Muscle of leg (tissue), 3 donors: ENCODE measurements at regions not wholly inside any gene's neighbourhood (a gene's known extent, or its start where the extent isn't known, plus 50 kb on each side); places are given as distances from the start of the nearest gene placed in this dataset.

Experiments
- DNase-seq: peaks from one replicate; pipeline ENCODE4 v3.0.0; 2013
- H3K27ac ChIP-seq: one replicate; pipeline ENCODE4 v1.5.1; 2013; ENCODE audit warnings: mild to moderate bottlenecking, low read length, control low read depth
- H3K27me3 ChIP-seq: one replicate; pipeline ENCODE4 v1.6.1; 2013; ENCODE audit warnings: low read length; ENCODE audit not compliant: control insufficient read depth, insufficient read depth
- H3K36me3 ChIP-seq: one replicate; pipeline ENCODE4 v1.6.1; 2013; ENCODE audit warnings: low read length; ENCODE audit not compliant: control insufficient read depth, insufficient read depth
- H3K4me1 ChIP-seq: one replicate; pipeline ENCODE4 v1.6.1; 2013; ENCODE audit warnings: low read length; ENCODE audit not compliant: control insufficient read depth, insufficient read depth
- H3K4me3 ChIP-seq: one replicate; pipeline ENCODE4 v1.5.1; 2013; ENCODE audit warnings: low read length, control low read depth
- H3K9me3 ChIP-seq: replicated peaks from 2 replicates; pipeline ENCODE4 v1.6.1; 2013; ENCODE audit warnings: low read depth, low read length; ENCODE audit not compliant: control insufficient read depth
- WGBS: methylation state at CpG from one replicate; pipeline ENCODE4 v1.1.5; 2013; ENCODE audit warnings: missing lambda C conversion rate; ENCODE audit not compliant: insufficient coverage; 5-methylcytosine and 5-hydroxymethylcytosine counted together

DNA sequence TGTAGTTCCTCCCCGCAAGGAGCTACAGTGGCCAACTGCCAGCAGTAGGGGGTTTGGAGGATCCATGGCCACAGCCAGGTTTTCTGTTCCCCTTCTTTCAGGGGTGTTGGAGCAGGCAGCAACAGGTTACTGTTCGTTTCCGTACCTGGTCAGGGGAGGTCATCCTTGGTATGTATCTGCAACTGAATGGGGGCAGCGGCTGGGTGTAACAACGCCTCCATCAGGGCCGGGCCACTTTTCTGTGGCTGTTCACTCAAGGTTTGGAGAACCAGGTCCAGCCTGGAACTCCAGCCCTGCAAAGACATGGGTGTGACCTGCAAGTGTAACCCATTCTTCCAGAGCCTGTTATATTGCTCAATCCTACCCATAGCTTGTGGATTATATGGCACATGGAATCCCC lies 732.3 kb upstream of the MIR17HG start:
- H3K4me3 ChIP-seq = no peak overlapping the region

DNA sequence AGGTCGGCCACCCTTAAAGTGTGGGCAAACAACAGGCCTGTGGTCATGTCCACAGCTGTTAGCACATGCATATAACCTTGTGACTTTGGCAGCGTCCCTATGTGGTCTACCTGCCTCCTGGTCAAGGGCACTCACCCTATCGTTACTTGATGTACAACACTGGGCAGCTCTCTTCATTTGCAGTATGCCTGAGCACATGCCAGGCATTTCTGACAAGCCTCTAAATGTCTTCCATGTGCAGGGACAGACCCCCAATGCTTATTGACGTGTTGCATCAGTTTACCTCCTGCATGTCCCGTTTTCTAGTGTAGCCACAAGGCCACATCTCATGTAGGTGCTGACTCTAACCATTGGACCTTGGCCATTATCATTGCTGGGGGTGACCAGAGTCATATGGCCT lies 731.7 kb upstream of the MIR17HG start:
- no peak for DNase-seq
- peaks cover 3% of the 10 kb centered on the region for H3K9me3 ChIP-seq
- H3K27me3 ChIP-seq = peaks cover 2% of the 10 kb centered on the region
- 82% methylated on average over 5 of the region's 5 CpGs for WGBS
- H3K4me1 ChIP-seq = no peaks in the 10 kb centered on the region
- no peak overlapping the region for H3K27ac ChIP-seq
- no peaks in the 10 kb centered on the region for H3K36me3 ChIP-seq
- H3K4me3 ChIP-seq = no peak overlapping the region

More for the DNA sequence above, 732.3 kb upstream of the MIR17HG start:
- Histone ChIP-seq H3K4me1 (no peaks in the 10 kb centered on the region), H3K36me3 (no peaks in the 10 kb centered on the region), H3K27me3 (peaks cover 2% of the 10 kb centered on the region), H3K27ac (no peak overlapping the region), H3K9me3 (peaks cover 3% of the 10 kb centered on the region)
- 91% methylated on average over 5 of the region's 6 CpGs for WGBS
- DNase-seq = no peak

DNA sequence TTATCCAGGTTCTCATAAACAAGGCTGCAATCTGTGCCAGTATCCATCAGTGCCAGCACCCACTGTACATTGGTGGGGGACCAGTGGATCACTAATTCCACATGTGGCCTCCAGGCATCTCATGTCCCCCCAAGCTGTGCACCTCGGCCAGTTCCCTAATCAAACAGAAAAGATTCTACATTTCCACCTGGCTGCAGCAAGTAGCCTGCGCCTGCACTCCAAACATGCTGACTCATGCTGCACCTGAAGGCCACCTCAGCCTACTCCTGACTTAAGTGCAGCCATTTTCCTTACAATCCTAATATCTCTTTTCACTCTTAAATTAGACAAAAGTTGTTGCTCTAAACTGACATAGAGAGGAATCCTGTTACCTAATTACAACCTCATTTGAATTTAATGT lies 729.4 kb upstream of the MIR17HG start:
- 89% methylated on average over 2 of the region's 2 CpGs for WGBS
- Histone ChIP-seq H3K4me3 (no peak overlapping the region), H3K36me3 (no peaks in the 10 kb centered on the region), H3K9me3 (peaks cover 3% of the 10 kb centered on the region), H3K27ac (no peak overlapping the region), H3K4me1 (no peaks in the 10 kb centered on the region), H3K27me3 (peaks cover 2% of the 10 kb centered on the region)
- DNase-seq = no peak

DNA sequence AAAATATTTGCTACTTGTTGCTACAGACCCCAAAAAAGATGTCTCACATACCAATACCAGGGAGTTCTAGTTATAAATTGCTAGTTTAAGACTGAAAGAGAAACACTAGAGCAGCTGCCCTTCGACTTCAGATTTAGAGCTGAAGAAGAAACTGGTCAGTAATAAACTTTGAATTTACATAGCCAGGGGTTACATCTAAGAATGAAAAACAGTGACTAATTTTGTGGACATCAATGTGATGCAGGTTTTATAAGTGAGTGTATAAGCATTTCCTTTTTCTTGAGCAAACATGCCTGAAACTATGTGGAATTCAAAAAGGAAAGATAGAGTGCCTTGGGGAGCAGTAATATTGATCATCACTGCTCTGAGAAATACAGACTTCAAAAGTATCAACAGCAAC lies 724.9 kb upstream of the MIR17HG start:
- H3K27ac ChIP-seq = no peak overlapping the region
- 100% methylated on average over 1 of the region's 1 CpG for WGBS
- DNase-seq = peak; percentile 4

DNA sequence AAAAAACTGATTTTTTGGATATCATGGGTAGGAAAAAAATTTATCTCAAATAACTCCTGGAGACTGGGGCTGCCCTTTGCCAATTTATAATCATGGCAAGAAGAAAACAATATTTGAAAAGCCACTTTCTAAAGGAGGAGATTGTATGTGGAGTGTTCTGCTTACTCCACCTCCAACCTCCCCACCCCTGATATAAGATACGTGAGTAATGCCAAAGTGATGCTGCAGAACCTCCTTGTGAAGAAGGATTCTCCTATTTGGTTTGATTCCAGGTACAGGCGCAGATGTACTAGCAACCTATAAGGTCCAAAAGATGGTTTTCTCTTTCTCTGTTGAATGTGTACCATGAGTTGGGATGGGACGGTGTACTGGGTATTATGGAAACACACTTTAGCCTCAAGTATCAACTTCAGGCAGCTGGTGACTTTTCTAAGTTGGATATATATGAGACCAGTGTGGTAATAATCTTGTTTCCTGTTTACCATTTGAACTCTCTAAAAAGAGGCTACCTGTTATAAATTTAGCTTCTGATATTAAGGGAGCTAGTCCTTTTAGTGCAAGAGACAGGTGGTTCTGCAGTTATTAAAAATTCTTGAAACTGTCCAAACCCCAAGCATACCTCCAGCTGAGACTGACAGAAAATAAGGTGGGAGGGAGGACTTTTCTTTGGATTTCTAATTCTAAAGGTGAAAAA lies 724.0 kb upstream of the MIR17HG start:
- Histone ChIP-seq H3K4me1 (no peaks in the 10 kb centered on the region), H3K27ac (no peak overlapping the region)
- no CpG with 5 or more reads among the region's 3 CpGs for WGBS

More for the DNA sequence above, 724.9 kb upstream of the MIR17HG start:
- H3K36me3 ChIP-seq = no peaks in the 10 kb centered on the region
- peaks cover 3% of the 10 kb centered on the region for H3K9me3 ChIP-seq
- no peak overlapping the region for H3K4me3 ChIP-seq
- H3K4me1 ChIP-seq = no peaks in the 10 kb centered on the region
- H3K27me3 ChIP-seq = no peaks in the 10 kb centered on the region

DNA sequence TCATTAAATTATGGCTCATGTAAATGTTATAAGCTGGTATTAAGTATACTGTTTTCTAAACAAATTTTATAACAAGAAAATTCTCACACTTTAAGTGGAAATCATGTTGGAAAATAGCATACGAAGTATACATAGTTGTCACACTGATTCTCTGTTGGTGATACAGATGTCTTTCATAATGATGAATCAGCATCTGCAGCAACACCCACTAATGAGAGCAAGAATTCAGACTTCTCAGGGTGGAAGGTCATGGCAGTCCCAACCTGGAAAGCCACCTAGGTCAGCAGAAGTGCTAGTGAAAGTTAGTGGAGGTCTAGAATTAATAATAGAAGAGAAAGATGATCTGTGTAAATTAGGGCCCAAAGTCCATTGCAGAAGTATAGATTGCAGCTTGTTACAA lies 719.7 kb upstream of the MIR17HG start:
- WGBS = no CpG with 5 or more reads among the region's 1 CpG
- Histone ChIP-seq H3K27ac (no peak overlapping the region), H3K27me3 (no peaks in the 10 kb centered on the region), H3K9me3 (no peaks in the 10 kb centered on the region), H3K4me1 (no peaks in the 10 kb centered on the region), H3K36me3 (no peaks in the 10 kb centered on the region), H3K4me3 (no peak overlapping the region)
- DNase-seq = no peak

More for the DNA sequence above, 724.0 kb upstream of the MIR17HG start:
- Histone ChIP-seq H3K4me3 (no peak overlapping the region), H3K9me3 (no peaks in the 10 kb centered on the region), H3K27me3 (no peaks in the 10 kb centered on the region), H3K36me3 (no peaks in the 10 kb centered on the region)
- no peak for DNase-seq

DNA sequence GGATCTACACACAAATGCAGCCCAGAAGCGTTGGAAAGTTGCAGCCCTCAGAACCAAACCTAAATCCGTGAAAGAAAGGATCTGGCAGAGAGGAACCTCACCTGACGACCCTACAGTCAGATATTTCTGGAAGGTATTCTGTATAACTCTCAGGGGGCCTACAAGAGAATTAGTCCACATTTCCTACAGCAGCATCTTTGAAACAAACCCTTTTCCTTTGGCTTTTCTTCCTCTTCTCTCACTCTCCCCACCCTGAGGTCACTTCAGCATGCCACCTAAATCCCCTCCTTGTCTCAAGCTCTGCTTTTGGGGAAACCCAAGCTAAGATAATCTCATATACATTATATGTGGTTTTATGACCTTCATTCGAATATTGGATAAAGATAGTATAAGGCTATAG lies 719.0 kb upstream of the MIR17HG start:
- Histone ChIP-seq H3K4me1 (no peaks in the 10 kb centered on the region), H3K9me3 (no peaks in the 10 kb centered on the region), H3K27ac (no peak overlapping the region), H3K4me3 (no peak overlapping the region), H3K36me3 (no peaks in the 10 kb centered on the region), H3K27me3 (no peaks in the 10 kb centered on the region)
- WGBS = no CpG with 5 or more reads among the region's 4 CpGs
- DNase-seq = no peak

DNA sequence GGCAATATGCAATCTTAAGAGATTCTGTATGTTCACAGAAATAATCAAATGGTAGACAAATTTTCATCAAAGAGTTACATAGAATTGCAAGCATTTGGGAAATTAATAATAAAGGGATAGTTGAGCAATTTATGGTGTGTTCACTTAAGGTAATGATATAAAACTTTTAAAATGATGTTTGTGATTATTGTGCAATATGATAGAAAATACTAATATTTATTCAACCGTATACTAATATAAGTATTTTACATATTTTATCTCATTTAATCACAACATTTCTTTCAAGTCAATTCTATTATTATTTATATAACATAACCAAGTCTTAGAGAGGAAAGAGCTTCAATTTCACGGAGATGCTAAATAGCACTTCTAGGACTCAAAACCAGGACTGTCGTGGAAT lies 716.8 kb upstream of the MIR17HG start:
- Histone ChIP-seq H3K27ac (no peak overlapping the region), H3K27me3 (no peaks in the 10 kb centered on the region), H3K9me3 (no peaks in the 10 kb centered on the region), H3K36me3 (no peaks in the 10 kb centered on the region), H3K4me3 (no peak overlapping the region), H3K4me1 (no peaks in the 10 kb centered on the region)
- DNase-seq = no peak
- WGBS = no CpG with 5 or more reads among the region's 3 CpGs

DNA sequence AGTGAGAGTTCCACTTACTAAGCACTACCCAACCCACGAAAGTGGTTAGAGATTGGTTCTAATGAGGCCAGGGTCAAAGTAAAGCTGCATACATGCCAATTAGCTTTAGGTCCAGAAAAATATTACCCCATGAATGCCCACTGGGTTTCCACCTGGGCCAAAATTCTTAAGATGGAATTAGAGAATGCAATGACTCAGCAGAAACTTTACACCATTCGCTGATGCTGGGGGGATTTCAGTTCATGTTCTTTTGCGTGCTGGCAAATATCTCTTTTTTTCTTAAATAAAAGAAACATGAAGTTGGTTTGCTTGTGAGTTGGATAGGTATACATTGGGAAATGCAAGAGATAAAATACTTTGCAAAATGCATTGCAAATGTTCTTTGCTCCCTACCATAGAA lies 715.3 kb upstream of the MIR17HG start:
- H3K4me1 ChIP-seq = no peaks in the 10 kb centered on the region
- no peaks in the 10 kb centered on the region for H3K36me3 ChIP-seq
- H3K27me3 ChIP-seq = no peaks in the 10 kb centered on the region
- H3K9me3 ChIP-seq = no peaks in the 10 kb centered on the region
- H3K4me3 ChIP-seq = no peak overlapping the region
- no CpG with 5 or more reads among the region's 3 CpGs for WGBS
- DNase-seq = no peak
- H3K27ac ChIP-seq = no peak overlapping the region

DNA sequence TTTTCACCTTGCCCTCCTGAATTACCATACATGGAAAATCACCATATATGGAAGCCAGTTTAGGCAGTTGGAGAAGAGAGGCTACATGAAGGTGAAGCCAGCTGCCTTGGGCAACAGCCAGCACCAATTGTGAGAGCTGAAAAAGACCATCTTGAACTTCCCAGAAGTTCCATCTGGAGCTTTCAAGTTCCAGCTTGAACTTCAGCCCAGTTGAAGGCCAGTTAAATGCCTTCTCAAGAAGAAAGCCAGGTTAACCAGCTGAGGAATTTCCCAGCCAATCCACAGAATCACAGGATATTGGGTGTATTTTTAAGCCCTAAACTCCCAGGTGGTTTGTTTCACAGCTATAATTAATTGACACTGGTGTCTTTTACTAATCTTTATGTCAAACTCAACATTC lies 713.6 kb upstream of the MIR17HG start:
- no peak overlapping the region for H3K27ac ChIP-seq
- no peaks in the 10 kb centered on the region for H3K27me3 ChIP-seq
- no peak overlapping the region for H3K4me3 ChIP-seq
- H3K36me3 ChIP-seq = no peaks in the 10 kb centered on the region
- DNase-seq = peak; percentile 16
- no peaks in the 10 kb centered on the region for H3K4me1 ChIP-seq
- H3K9me3 ChIP-seq = no peaks in the 10 kb centered on the region

DNA sequence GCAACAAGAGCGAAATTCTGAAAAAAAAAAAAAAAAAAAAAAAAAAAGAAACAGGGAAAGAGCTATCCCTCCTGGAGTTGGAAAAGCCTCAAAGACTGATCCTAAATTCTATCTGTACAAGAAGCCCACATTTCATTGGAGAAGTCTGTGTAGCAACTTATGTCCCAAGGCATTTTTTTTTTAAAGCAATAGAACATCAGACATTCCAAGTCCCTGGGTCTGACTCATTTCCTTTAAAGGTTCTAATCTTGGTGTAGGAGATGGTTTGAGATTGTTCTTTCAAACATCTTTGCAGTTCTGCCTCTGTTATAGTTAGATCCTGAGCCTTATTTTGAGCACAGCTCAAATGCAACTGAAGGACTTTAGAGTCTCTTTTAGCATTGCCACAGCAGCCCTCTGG lies 706.5 kb upstream of the MIR17HG start:
- Histone ChIP-seq H3K4me3 (no peak overlapping the region), H3K9me3 (no peaks in the 10 kb centered on the region), H3K27me3 (no peaks in the 10 kb centered on the region), H3K36me3 (no peaks in the 10 kb centered on the region), H3K27ac (no peak overlapping the region), H3K4me1 (no peaks in the 10 kb centered on the region)
- no peak for DNase-seq
- WGBS = no CpG with 5 or more reads among the region's 1 CpG
